LHCN-M2 (cell line): ENCODE measurements at regions not wholly inside any gene's neighbourhood (a gene's known extent, or its start where the extent isn't known, plus 50 kb on each side); places are given as distances from the start of the nearest gene placed in this dataset.
A peak's percentile ranks its signal among the peaks of the same experiment; 100 is the strongest.

ENCODE experiments used
- DNase-seq: peaks from one replicate; pipeline ENCODE4 v3.0.0-alpha.2; 2012; ENCODE audit warnings: low read depth

DNA sequence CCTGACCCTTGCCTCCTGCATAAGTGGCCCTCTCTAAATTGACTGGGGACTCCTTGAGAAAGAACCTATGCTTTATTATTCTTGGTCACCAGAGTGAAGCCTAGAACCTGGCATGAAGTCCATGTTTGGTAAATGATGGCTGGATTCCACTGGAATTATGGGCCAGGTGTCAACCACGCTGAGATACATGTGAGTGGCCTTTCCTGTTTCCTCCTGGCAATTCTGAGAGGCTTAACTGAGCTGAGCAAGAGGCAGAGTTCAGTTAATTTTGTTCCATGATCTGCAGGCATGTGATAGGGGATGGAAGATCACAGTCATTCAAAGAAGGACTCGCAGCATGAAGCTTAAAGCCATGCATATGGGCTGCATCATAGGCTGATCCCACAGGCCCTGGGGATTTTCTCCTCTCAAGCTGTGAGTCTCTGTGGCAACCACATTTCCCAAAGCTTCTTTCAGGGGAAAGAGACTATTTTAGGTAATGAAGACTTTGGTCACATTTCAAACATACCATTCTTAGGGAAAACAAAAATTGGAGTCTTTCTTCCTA lies 69.4 kb upstream of the CLNK start:
- no peak for DNase-seq

DNA sequence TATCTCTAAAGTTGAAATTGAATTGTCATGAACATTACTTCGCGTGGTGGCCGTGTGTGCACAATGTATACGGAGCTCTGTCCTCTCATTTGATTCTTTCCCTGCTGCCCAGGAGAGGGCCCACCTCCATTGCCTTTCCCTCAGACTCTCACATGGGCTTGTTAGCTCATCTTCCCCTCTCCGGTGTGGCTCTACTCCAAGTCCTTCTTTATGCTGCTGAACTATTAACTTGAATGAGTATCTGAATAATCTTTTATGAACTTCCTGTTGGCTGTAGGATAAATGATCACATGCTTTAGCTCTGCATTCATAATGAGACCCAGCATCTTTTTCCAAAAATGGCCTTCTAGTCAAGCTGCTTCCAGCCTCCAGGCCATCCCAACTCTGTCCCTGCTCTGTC lies 68.8 kb upstream of the CLNK start:
- DNase-seq: no peak

DNA sequence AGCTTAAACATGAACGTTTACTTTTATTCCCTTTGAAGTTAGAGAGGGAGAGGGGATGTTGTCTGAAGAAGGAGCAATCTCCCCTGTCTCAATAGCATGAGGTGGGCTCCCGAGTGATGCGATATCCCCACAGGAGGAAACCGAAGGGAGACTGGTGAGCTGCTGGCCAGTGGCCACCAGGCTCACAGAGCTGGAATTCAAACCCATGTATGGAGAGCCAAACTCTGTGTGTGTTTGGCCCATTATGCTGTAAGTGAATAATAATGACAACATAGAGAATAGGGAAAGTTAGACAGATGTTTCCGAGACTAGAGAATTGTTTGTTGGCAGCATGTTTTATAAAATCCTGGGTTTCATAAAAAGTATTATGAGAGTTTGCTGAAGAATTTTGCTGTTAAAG lies 66.1 kb upstream of the CLNK start:
- no peak for DNase-seq

DNA sequence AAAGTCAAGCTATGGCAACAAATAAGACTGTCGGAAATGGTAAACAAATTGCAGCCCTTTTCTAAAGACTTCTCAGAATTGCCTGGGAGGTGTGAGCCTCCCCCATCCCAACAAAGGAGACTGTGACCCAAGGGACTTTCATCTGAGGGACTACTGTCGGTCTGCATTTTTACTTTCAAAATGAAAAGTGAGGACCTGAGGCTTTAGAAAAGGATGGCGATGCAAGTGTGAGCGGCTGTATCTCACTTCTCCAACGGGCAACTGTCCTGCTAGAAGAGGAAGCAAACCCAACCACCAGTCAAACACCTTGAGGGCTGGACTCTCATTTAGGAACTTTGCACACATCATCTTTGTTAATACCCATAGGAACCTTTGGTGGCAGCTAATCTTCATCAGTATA lies 62.6 kb upstream of the CLNK start:
- DNase-seq: no peak

DNA sequence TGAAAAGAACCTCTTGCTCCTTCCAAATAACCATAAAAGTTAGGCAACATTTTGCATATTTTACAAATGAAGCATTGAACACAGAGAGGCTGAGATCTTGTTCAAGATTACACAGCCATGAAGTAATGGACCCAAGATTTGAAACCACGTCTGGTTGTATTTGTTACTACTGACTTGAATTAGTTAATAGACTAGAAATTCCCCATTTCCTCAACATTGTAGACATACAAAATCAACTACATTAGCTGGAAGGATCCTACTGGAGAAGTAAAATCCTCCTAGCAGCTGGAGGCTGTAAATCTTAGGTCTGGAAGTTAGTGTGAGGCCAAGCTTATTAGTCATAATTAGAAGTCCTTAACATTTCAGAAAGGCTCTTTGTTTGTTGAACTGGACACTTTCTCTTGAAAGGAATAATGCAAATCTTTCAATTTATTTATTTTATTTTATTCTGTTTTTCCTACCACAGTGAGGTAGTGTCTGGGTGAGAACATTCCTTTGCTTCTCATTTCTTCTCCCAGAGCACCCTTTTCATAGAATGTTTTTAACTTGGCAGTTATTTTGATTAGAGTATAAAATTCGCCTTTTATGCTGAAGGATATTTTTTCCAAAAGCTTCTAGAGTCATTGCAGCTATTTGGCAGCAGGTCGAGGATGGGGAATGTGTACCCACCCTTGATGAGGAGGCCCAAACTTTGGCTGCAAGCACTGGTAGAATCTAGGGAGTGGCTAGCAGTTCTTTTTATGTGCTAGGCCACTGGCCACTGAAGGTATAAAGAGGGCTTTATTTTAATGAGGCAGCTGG lies 62.0 kb upstream of the CLNK start:
- peak; percentile 87 for DNase-seq

DNA sequence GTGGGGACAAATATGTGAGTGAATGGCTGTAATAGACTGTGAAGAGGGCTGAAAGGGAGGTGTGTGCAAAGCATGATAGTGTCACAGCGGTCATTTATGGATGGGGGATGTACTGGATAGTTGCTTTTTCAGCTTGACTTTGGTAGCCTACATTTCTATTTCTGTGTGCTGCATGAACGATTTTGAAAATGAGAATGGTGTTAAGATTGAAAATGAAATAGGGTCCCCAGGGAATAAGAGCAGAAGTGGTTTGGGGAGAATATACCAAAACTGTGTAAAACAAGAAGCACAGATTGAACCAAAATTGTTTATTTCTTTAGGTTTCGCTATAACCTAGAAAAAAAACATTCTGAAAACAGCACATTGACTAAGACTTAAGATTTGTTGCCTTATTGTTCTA lies 58.8 kb upstream of the CLNK start:
- no peak for DNase-seq

DNA sequence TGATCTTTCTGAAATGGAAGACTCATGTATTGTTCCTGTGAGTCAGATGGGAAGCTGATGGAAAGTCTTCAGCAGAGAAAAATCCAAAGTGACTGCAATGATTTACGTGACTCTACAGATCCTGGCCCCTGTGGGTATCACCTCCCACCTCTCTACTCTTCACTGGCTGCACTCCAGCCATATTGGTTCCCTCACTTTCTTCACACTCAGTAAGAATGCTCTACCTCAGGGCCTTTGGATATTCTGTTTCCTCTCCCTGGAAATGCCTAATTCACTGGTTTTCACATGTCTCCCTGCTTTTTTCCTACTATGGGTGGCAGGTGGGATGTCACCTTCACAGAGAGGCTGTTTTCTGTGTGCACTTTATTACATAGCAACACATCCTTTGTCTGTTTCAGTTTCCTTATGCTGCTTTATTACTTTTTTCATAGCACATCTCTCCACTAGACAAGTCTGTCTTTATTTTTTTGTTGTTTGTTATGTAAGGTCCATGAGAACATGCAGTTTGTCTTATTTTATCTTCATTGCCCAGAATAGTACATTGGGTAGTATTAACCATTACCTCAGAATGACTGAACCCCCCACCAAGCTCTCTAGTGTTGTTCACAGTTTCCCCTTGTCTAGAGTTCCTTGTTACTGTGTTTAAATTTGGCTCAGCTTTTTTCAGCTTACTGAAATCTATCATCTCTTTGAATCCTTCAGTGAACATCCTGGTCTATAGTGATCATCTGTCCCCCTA lies 57.6 kb upstream of the CLNK start:
- DNase-seq: no peak

DNA sequence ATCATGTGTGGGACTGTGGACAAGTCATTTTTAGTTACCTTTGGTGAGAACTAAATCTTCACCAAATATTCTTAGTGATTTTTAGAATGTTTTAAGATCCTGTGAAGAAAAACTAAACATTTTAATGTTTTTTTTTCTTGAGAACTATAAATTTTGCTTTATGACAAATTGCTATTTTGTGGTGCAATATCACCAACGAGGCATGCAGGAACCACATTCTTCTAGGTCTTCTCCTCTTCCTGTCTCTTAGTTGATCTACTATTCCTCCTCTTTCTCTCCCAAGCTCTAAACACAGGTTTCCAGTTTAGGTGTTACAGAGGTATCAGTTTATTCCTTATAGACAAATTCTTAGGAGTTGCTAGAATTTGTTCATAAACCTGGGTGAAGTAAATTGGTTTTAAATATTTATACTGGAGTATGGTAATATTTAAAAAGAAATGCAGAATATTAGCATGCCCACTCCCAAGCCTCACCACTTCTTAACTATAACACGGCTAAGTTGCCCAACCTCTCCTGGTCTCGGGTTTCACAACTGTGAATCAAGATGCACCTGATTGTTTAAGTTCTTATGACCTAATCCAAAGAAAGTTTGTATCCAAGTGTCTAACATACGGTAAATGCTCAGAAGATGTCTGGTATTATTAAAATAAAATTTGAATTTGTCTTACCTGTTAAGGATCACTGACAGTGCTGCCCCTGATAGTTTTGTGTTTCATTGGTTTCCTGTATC lies 56.5 kb upstream of the CLNK start:
- DNase-seq: no peak

DNA sequence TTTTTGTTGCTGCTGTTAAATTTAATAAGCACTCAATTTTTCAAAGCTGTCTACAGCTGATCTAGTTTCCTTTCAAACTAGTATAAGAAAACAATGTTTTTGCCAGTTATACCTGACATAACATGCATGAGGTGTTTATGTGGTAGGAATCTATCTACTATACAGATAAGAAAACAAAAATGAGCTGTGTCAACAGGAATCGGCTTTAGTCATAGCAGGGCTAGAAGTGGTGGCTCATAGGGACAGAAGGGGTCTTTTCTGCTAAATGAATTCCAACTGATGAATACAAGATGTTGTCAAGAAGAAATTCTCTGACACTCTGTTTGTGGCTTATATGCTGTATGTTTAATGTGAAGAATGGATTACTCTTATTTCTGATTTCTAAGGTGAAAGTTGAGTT lies 55.7 kb upstream of the CLNK start:
- DNase-seq: no peak

DNA sequence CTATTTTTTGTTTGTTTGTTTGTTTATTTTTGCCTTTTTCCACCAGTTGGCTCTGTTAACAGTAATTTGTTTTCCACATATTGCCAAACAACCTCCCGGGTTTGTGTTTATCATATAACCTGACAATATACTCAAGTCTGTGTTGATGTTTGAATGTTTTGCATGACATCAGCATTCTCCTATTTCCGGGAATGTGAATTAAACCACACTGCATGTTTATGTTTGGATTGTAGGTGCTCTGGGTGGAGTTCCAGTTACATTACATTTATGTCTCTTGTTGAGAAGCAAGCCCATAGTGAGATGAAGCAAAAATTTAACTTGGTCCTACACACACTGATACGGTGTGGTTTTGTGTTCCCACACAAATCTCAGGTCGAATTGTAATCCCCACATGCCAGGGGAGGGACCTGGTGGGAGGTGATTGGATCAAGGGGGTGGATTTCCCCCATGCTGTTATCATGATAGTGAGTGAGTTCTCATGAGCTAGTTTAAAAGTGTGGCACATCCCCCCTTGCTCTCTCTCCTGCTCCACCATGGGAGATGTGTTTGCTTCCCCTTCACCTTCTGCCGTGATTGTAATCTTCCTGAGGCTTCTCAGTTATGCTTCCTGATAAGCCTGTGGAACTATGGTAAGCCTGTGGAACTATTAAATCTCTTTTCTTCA lies 54.4 kb upstream of the CLNK start:
- peak; percentile 28 for DNase-seq

DNA sequence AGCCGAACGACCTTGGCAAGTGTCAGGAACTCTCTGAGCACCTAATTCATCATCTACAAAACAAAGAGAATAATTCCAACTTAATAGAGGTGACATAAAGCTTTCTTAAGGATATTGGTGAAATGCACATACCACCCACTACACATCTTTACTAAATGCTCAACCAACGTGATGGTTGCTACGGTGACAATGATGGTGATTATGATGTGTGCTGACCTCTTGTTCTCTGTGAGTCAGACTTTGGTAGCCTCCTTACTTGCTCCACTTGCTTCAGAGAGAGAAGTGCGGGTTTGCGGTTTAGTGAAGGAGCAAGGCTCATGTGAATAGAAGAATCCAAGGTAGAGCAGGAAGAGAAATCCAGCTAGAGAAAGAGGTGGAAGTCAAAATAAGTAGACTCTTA lies 52.8 kb upstream of the CLNK start:
- DNase-seq: peak; percentile 76

DNA sequence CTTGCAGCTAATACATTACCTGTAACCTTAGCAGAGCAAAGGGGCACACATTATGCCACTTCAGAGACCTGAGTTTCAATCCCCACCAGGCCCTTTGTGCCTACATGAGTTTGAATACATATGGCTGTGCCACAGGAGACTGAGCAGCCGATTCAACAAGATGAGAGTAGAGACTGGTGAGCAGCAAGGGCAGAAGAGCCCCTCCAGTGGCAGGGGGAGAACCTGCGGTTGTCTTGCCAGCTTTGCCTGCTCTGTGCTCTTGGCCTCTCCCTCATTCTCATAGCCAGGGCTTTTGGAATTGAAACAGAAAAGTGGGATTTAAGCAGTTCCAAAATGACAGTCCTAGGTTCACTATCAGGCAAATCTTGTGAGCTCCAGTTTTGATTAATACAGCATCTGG lies 52.3 kb upstream of the CLNK start:
- no peak for DNase-seq

DNA sequence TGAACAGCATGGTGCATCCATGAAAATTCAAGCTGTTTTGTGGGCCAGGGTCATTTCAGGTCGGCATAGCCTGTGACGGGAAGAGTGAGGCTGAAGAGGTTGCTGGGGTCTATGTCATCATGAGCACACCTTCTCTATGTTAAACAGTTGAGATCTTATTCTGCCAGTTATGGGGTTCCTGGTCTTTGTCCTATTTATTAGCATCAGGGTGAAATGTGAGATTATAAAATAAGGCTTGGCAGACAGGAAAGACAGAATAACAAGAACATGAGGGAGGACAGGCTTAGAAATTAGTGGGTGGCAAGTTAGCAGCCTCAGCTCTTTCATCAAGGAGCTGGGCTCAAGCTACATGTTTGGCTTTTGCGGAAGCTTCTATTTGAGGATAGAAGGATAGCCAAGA lies 51.7 kb upstream of the CLNK start:
- DNase-seq: no peak

DNA sequence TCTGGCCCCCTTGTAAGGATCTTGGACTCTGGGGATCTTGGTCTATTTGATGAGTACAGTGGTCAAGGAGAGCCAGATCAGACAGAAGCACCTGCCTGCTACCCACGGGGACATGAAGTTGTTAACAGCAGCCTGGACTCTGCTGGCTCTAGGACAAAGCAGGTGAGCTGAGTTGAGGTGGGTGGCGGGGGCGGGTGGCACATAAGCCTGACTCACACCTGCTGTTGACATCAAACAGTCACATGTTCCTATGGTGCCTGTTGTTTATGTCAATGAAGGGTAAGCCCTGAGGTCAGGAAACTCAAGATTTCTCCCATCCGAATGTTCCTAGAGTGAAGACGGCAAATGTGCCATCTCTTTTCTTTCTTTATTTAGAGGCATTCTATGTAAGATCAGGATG lies 50.1 kb upstream of the CLNK start:
- DNase-seq: no peak
